HepG2 (cell line): ENCODE measurements at regions not wholly inside any gene's neighbourhood (a gene's known extent, or its start where the extent isn't known, plus 50 kb on each side); places are given as distances from the start of the nearest gene placed in this dataset.

ENCODE experiments used
- ATAC-seq: fragments of 200-7000 bp; cut with Tn5 transposase; 3 replicates; pipeline ENCODE4 v1.9.1; 2020; ENCODE audit warnings: mild to moderate bottlenecking, moderate library complexity
- BruUV-seq: library from RNA; stranded (reverse); fragments of 400-500 nt; replicated peaks from 2 replicates; lab custom pipeline; 2021; lab: Mats Ljungman, UMichigan
- CTCF ChIA-PET: fragments of 300-600 bp; formaldehyde crosslinking; extraction: SDS; loops from one replicate; lab custom pipeline; 2021; ENCODE audit warnings: low total read pairs, inconsistent platforms, low intra/inter-chr PET ratio; lab: Yijun Ruan, JAX
- POLR2A ChIA-PET: fragments of 350-600 bp; sonication (Branson Sonifier 250); formaldehyde crosslinking; loops from one replicate; lab custom pipeline; 2020; ENCODE audit warnings: antibody characterized with exemption, inconsistent platforms; lab: Yijun Ruan, JAX
- DNase-seq: peaks from one replicate; pipeline ENCODE4 v3.0.0-alpha.2; 2015; ENCODE audit warnings: low spot score
- FAIRE-seq: peaks from 3 replicates; lab custom pipeline; 2011; peaks lifted over from hg19 to GRCh38; lab: Jason Lieb, UNC
- H2AFZ ChIP-seq: one replicate; pipeline ENCODE4 v1.6.1; 2011; ENCODE audit warnings: low read length, inconsistent platforms
- H3K27ac ChIP-seq: fragments of 300-600 bp; 3 replicates; pipeline ENCODE4 v1.8.0; 2011; ENCODE audit warnings: mixed run types, mild to moderate bottlenecking, mixed read lengths, low read length, inconsistent platforms; ENCODE audit not compliant: insufficient read depth; ENCODE audit errors: extremely low read length
- H3K27me3 ChIP-seq, 2 experiments: fragments of 200-600 bp in 1 of 2; 2 replicates in 1 of 2; 3 replicates in 1 of 2; pipeline versions ENCODE4 v1.6.0 to v1.8.0; 2011; ENCODE audit warnings: low read length in 2 of 2, mild to moderate bottlenecking in 2 of 2, moderate library complexity in 2 of 2, inconsistent platforms in 1 of 2; ENCODE audit not compliant: insufficient read depth in 2 of 2, control insufficient read depth in 1 of 2
- H3K36me3 ChIP-seq, 2 experiments: fragments of 200-600 bp in 1 of 2; replicated peaks in 1 of 2; 2 replicates in 1 of 2; 3 replicates in 1 of 2; pipeline versions ENCODE4 v1.5.1 to v1.8.0; 2011; ENCODE audit warnings: low read length in 2 of 2, inconsistent platforms in 1 of 2; ENCODE audit not compliant: insufficient read depth in 2 of 2, control insufficient read depth in 1 of 2
- H3K4me1 ChIP-seq: 2 replicates; pipeline ENCODE4 v1.5.1; 2012; ENCODE audit warnings: low read length, inconsistent platforms; ENCODE audit not compliant: insufficient read depth
- H3K4me2 ChIP-seq: 2 replicates; pipeline ENCODE4 v1.6.0; 2011; ENCODE audit warnings: low read depth, low read length, inconsistent platforms
- H3K4me3 ChIP-seq, 3 experiments: fragments of 200-600 bp in 1 of 3; sonication (generic), shearing (Covaris generic) in 1 of 3; replicated peaks in 1 of 3; 2 replicates each; pipeline ENCODE4 v1.5.1; 2011 to 2016; ENCODE audit warnings: low read length in 3 of 3, inconsistent platforms in 2 of 3, low read depth in 2 of 3, mild to moderate bottlenecking in 2 of 3, control low read depth in 1 of 3, mixed read lengths in 1 of 3; ENCODE audit not compliant: insufficient read depth in 1 of 3
- H3K79me2 ChIP-seq: one replicate; pipeline ENCODE4 v1.6.1; 2011; ENCODE audit warnings: low read length, inconsistent platforms; ENCODE audit not compliant: insufficient read depth
- H3K9ac ChIP-seq: 2 replicates; pipeline ENCODE4 v1.6.0; 2011; ENCODE audit warnings: mild to moderate bottlenecking, low read depth, low read length, inconsistent platforms; ENCODE audit not compliant: insufficient read depth
- H3K9me3 ChIP-seq: 2 replicates; pipeline ENCODE4 v1.5.1; 2012; ENCODE audit warnings: mild to moderate bottlenecking, low read length
- H4K20me1 ChIP-seq: 2 replicates; pipeline ENCODE4 v1.6.0; 2011; ENCODE audit warnings: inconsistent platforms, mild to moderate bottlenecking, low read length, moderate library complexity; ENCODE audit not compliant: insufficient read depth
- NR2C2 ChIP-seq: sonication (generic); formaldehyde crosslinking; IDR thresholded peaks from 2 replicates; pipeline ENCODE4 v1.4.0; 2020; ENCODE audit warnings: missing genetic modification reagents, mild to moderate bottlenecking, moderate library complexity, borderline replicate concordance
- SNAPC4 ChIP-seq: sonication (generic); formaldehyde crosslinking; IDR thresholded peaks from 2 replicates; pipeline ENCODE4 v1.4.0; 2020; ENCODE audit warnings: mild to moderate bottlenecking, missing genetic modification reagents
- SRSF9 ChIP-seq: fragments of 200-400 bp; formaldehyde crosslinking; IDR thresholded peaks from 2 replicates; pipeline ENCODE4 v1.6.1; 2018; ENCODE audit warnings: borderline replicate concordance, mild to moderate bottlenecking, low read depth, low read length; ENCODE audit not compliant: insufficient read depth, poor library complexity, severe bottlenecking
- ZBTB1 ChIP-seq: sonication (generic); formaldehyde crosslinking; IDR thresholded peaks from 2 replicates; pipeline ENCODE4 v1.4.0; 2020; ENCODE audit warnings: missing genetic modification reagents, borderline replicate concordance
- ZNF143 ChIP-seq: sonication (generic); formaldehyde crosslinking; IDR thresholded peaks from 2 replicates; pipeline ENCODE4 v1.4.0; 2020; ENCODE audit warnings: missing genetic modification reagents
- ZNF224 ChIP-seq: sonication (generic); formaldehyde crosslinking; IDR thresholded peaks from 2 replicates; pipeline ENCODE4 v1.5.0; 2020; ENCODE audit warnings: mild to moderate bottlenecking, missing genetic modification reagents
- ZNF510 ChIP-seq: sonication (generic); formaldehyde crosslinking; IDR thresholded peaks from 2 replicates; pipeline ENCODE4 v1.4.0; 2020; ENCODE audit warnings: low read depth, mild to moderate bottlenecking, missing genetic modification reagents
- ZNF570 ChIP-seq: sonication (generic); formaldehyde crosslinking; IDR thresholded peaks from 2 replicates; pipeline ENCODE4 v1.4.0; 2020; ENCODE audit warnings: mild to moderate bottlenecking, missing genetic modification reagents, borderline replicate concordance
- ZNF740 ChIP-seq: sonication (generic); formaldehyde crosslinking; IDR thresholded peaks from 2 replicates; pipeline ENCODE4 v1.4.0; 2020; ENCODE audit warnings: missing genetic modification reagents
- ZSCAN12 ChIP-seq: sonication (generic); formaldehyde crosslinking; IDR thresholded peaks from 2 replicates; pipeline ENCODE4 v1.9.0; 2021; ENCODE audit warnings: mild to moderate bottlenecking, missing genetic modification reagents
- in situ Hi-C: cut with HindIII; loops from 2 replicates; pipeline ENCODE4 v1.10.0; 2017; ENCODE audit warnings: low pct_unique_long_range_greater_than_20kb; ENCODE audit not compliant: extremely low pct_ligation_motif_present
- intact Hi-C: fragments of 100-400 bp; cut with micrococcal nuclease; formaldehyde crosslinking; loops from one replicate; pipeline ENCODE4 v1.10.0; 2022; ENCODE audit not compliant: unreplicated experiment
- TF ChIP-seq, protein P1 (sequence below): sonication (generic); formaldehyde crosslinking; IDR thresholded peaks from 2 replicates; pipeline ENCODE4 v1.5.0; 2020; ENCODE audit warnings: missing genetic modification reagents
- TF ChIP-seq, protein P2 (sequence below): IDR thresholded peaks from 2 replicates; pipeline ENCODE4 v1.6.1; 2016
- TF ChIP-seq, protein P3 (sequence below): sonication (generic); formaldehyde crosslinking; IDR thresholded peaks from 2 replicates; pipeline ENCODE4 v1.8.0; 2022; ENCODE audit warnings: mild to moderate bottlenecking, missing genetic modification reagents, borderline replicate concordance

- no peak for TF ChIP-seq SNAPC4 (CRISPR knock-in tag)
Measured at GRCh38 chr3:182621435-182622240, 171.7 kb upstream of the ATP11B start (continued).

DNA sequence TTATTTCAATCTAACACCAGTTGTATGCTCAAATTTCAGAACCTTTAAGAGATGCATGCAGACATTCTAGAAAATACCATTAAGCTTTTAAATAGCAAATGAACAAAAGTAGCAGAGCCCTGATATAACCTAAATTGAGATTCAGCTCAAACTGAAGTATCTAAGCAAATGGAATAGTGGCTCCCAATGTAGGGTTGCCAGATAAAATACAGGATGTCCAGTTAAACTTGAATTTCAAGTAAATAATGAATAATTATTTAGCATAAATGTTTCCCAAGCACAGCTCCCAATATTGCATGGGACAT is 171.1 kb upstream of the ATP11B start:
- intact Hi-C loops (loop anchor here (2.0 kb wide), 1 partner anchor 61 kb away; no protein-coding TSS in a partner anchor), in situ Hi-C loops (no loop called here)
- no peak overlapping the region for H3K27ac ChIP-seq
- H3K4me1 ChIP-seq: no peaks in the 10 kb centered on the region
- ATAC-seq (no peak), FAIRE-seq (no peak), DNase-seq (no peak)
- H3K36me3 ChIP-seq: no peaks in the 10 kb centered on the region
- H3K27me3 ChIP-seq: no peaks in the 10 kb centered on the region
- POLR2A ChIA-PET: no interaction called here
- H3K79me2 ChIP-seq: no peaks in the 10 kb centered on the region
- no TSS peak for BruUV-seq
- no peak overlapping the region for H3K9ac ChIP-seq
- CTCF ChIA-PET: no interaction called here
- no peak overlapping the region for H3K4me2 ChIP-seq
- H3K9me3 ChIP-seq: no peaks in the 10 kb centered on the region
- no peaks in the 10 kb centered on the region for H4K20me1 ChIP-seq
- H3K4me3 ChIP-seq: no peak overlapping the region
- H2AFZ ChIP-seq: no peak overlapping the region
- TF ChIP-seq, protein P1, sequence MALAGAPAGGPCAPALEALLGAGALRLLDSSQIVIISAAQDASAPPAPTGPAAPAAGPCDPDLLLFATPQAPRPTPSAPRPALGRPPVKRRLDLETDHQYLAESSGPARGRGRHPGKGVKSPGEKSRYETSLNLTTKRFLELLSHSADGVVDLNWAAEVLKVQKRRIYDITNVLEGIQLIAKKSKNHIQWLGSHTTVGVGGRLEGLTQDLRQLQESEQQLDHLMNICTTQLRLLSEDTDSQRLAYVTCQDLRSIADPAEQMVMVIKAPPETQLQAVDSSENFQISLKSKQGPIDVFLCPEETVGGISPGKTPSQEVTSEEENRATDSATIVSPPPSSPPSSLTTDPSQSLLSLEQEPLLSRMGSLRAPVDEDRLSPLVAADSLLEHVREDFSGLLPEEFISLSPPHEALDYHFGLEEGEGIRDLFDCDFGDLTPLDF (CRISPR knock-in tag): no peak
- TF ChIP-seq, protein P2, sequence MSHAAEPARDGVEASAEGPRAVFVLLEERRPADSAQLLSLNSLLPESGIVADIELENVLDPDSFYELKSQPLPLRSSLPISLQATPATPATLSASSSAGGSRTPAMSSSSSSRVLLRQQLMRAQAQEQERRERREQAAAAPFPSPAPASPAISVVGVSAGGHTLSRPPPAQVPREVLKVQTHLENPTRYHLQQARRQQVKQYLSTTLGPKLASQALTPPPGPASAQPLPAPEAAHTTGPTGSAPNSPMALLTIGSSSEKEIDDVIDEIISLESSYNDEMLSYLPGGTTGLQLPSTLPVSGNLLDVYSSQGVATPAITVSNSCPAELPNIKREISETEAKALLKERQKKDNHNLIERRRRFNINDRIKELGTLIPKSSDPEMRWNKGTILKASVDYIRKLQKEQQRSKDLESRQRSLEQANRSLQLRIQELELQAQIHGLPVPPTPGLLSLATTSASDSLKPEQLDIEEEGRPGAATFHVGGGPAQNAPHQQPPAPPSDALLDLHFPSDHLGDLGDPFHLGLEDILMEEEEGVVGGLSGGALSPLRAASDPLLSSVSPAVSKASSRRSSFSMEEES (CRISPR knock-in tag): no peak
- TF ChIP-seq ZNF510 (CRISPR knock-in tag) (no peak), ZNF740 (CRISPR knock-in tag) (no peak), NR2C2 (no peak), ZSCAN12 (no peak), ZBTB1 (CRISPR knock-in tag) (no peak), SRSF9 (no peak), ZNF143 (CRISPR knock-in tag) (no peak), ZNF570 (no peak), ZNF224 (no peak)
- TF ChIP-seq, protein P3, sequence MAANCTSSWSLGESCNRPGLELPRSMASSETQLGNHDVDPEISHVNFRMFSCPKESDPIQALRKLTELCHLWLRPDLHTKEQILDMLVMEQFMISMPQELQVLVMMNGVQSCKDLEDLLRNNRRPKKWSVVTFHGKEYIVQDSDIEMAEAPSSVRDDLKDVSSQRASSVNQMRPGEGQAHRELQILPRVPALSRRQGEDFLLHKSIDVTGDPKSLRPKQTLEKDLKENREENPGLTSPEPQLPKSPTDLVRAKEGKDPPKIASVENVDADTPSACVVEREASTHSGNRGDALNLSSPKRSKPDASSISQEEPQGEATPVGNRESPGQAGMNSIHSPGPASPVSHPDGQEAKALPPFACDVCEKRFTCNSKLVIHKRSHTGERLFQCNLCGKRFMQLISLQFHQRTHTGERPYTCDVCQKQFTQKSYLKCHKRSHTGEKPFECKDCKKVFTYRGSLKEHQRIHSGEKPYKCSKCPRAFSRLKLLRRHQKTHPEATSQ (CRISPR knock-in tag): no peak
